Stimulated activated CD4-positive, alpha-beta T cell treated with anti-CD3 and anti-CD28 coated beads, TNF-alpha, amount 100 ng/mL, for 48 hours (primary cell): ENCODE measurements at regions not wholly inside any gene's neighbourhood (a gene's known extent, or its start where the extent isn't known, plus 50 kb on each side); places are given as distances from the start of the nearest gene placed in this dataset.

Source experiments
- DNase-seq, 3 donors: peaks; one replicate each; pipeline ENCODE4 v3.0.0-alpha.2; 2020; ENCODE audit warnings: low read depth in 3 of 3

- no peak for DNase-seq
Measured at GRCh38 chr5:168006456-168007130, 284.9 kb upstream of the WWC1 start.

GRCh38 chr5:168007286-168007685, 284.2 kb upstream of the WWC1 start:
- no peak for DNase-seq

- DNase-seq, result no peak
Measured at GRCh38 chr5:168008555-168008954, 282.9 kb upstream of the WWC1 start.

GRCh38 chr5:168011096-168011495, 280.3 kb upstream of the WWC1 start:
- no peak for DNase-seq

GRCh38 chr5:168012006-168012405, 279.4 kb upstream of the WWC1 start:
- DNase-seq, result no peak

GRCh38 chr5:168013546-168013945, 277.9 kb upstream of the WWC1 start:
- DNase-seq, result no peak

GRCh38 chr5:168014433-168015123, 276.9 kb upstream of the WWC1 start:
- no peak for DNase-seq

GRCh38 chr5:168015506-168015905, 275.9 kb upstream of the WWC1 start:
- DNase-seq, result no peak

GRCh38 chr5:168017313-168017712, 274.1 kb upstream of the WWC1 start:
- no peak for DNase-seq

- no peak for DNase-seq
Measured at GRCh38 chr5:168019143-168019542, 272.3 kb upstream of the WWC1 start.

GRCh38 chr5:168020542-168021294, 270.7 kb upstream of the WWC1 start:
- no peak for DNase-seq

GRCh38 chr5:168022446-168023169, 268.8 kb upstream of the WWC1 start:
- DNase-seq, result no peak

GRCh38 chr5:168023191-168023590, 268.3 kb upstream of the WWC1 start:
- no peak for DNase-seq

- DNase-seq, result no peak
Measured at GRCh38 chr5:168024306-168024705, 267.1 kb upstream of the WWC1 start.

GRCh38 chr5:168027007-168027406, 264.4 kb upstream of the WWC1 start:
- DNase-seq, result no peak

- no peak for DNase-seq
Measured at GRCh38 chr5:168030912-168031311, 260.5 kb upstream of the WWC1 start.

- DNase-seq, result no peak
Measured at GRCh38 chr5:168031614-168032013, 259.8 kb upstream of the WWC1 start.

GRCh38 chr5:168039039-168039438, 252.4 kb upstream of the WWC1 start:
- DNase-seq, result no peak

- DNase-seq, result no peak
Measured at GRCh38 chr5:168039566-168040248, 251.7 kb upstream of the WWC1 start.

- DNase-seq, result no peak
Measured at GRCh38 chr5:168041583-168041982, 249.9 kb upstream of the WWC1 start.

GRCh38 chr5:168042284-168043068, 249.0 kb upstream of the WWC1 start:
- no peak for DNase-seq
